ENCODE measurements at regions not wholly inside any gene's neighbourhood (a gene's known extent, or its start where the extent isn't known, plus 50 kb on each side); places are given as distances from the start of the nearest gene placed in this dataset.

- TF ChIP-seq POLR2A (IDR thresholded peaks at IDR 0.05) (no peak), CTCF (IDR thresholded peaks at IDR 0.05) (no peak)
Observed at GRCh38 chr4:19156786-19157185, 1094.9 kb upstream of the SLIT2 start.

Measured in transverse colon (tissue), 3 donors.